ENCODE measurements at regions not wholly inside any gene's neighbourhood (a gene's known extent, or its start where the extent isn't known, plus 50 kb on each side); places are given as distances from the start of the nearest gene placed in this dataset.

DNA sequence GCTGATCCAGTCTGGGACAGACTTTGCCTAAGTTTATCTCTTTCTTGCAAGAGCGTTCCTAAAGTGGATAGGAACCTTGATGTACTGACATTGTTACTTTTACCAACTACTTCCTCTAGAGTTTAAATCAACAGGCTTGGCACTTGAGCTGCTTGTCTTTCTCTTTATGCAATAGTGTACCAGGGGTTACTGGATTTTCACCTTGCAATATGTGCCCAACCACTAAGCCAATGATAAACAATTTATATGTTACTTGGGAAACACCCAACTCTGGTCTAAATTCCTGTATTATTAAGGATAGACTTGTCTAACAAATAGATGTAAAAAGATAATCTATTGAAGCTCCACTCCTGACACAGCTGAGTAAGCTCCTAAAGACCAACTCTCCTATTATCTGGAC, 470.2 kb downstream of the SH2D4B start:
- ChIA-PET POLR2A (ENCODE audit: partially characterized antibody) (no interaction called here), CTCF (ENCODE audit: partially characterized antibody) (interaction anchor here (0.9 to 6.7 kb wide), 6 partner anchors 9 to 345 kb away, joined by 3 to 53 read pairs (median 4); no protein-coding TSS in a partner anchor)
- Histone ChIP-seq H4K5ac (ENCODE audit: insufficient read length, low read depth, low read length) (no peak overlapping the region), H4K91ac (replicated peaks; ENCODE audit: insufficient read length, low read length) (no peak overlapping the region), H2BK120ac (replicated peaks; ENCODE audit: low read depth, low read length) (no peak overlapping the region), H4K20me1 (replicated peaks in 1 of 2; ENCODE audit: control insufficient read depth in 1 of 2, insufficient read depth in 2 of 2, low read length in 2 of 2) (no peaks in the 10 kb centered on the region), H3K27ac (ENCODE audit: low read depth, low read length) (no peak overlapping the region), H2BK5ac (ENCODE audit: low read depth, low read length) (no peak overlapping the region), H3K4me1 (replicated peaks in 1 of 4; ENCODE audit: control insufficient read depth in 3 of 4, insufficient read depth in 4 of 4, low read length in 3 of 4) (no peaks in the 10 kb centered on the region), H3K79me2 (ENCODE audit: control insufficient read depth in 1 of 2, insufficient read depth in 2 of 2, low read length in 2 of 2) (no peaks in the 10 kb centered on the region), H2BK12ac (ENCODE audit: low read depth, low read length) (no peak overlapping the region), H3K4me3 (ENCODE audit: extremely low read depth in 1 of 4, insufficient read depth in 2 of 4, low read depth in 3 of 4, low read length in 4 of 4) (no peak overlapping the region), H3K14ac (ENCODE audit: insufficient read length) (no peak overlapping the region), H2AK5ac (ENCODE audit: low read depth, low read length) (no peak overlapping the region), H2BK15ac (ENCODE audit: low read length) (no peak overlapping the region), H3K36me3 (ENCODE audit: control insufficient read depth in 2 of 4, insufficient read depth in 4 of 4, low read length in 3 of 4) (no peaks in the 10 kb centered on the region), H3K23me2 (ENCODE audit: low read depth, low read length) (no peaks in the 10 kb centered on the region), H2BK20ac (ENCODE audit: low read length) (no peak overlapping the region), H3K9me3 (ENCODE audit: insufficient read depth in 2 of 2, low read depth in 1 of 2, low read length in 1 of 2) (no peaks in the 10 kb centered on the region), H4K8ac (ENCODE audit: extremely low read depth, insufficient read depth, low read length) (no peak overlapping the region), H3K4ac (replicated peaks; ENCODE audit: insufficient read length, low read depth, low read length) (no peak overlapping the region), H3K4me2 (ENCODE audit: insufficient read depth in 1 of 2, low read depth in 2 of 2, low read length in 2 of 2) (no peak overlapping the region), H3K23ac (ENCODE audit: insufficient read length) (no peak overlapping the region), H3K56ac (replicated peaks; ENCODE audit: insufficient read length, low read depth, low read length) (no peak overlapping the region), H2AFZ (ENCODE audit: low read length) (no peak overlapping the region), H3K79me1 (ENCODE audit: low read depth, low read length) (no peaks in the 10 kb centered on the region), H3K9ac (replicated peaks in 1 of 4; ENCODE audit: extremely low read depth in 1 of 4, low read depth in 3 of 4, low read length in 3 of 4) (no peak overlapping the region), H3K27me3 (replicated peaks in 1 of 4; ENCODE audit: control insufficient read depth in 3 of 4, extremely low read depth in 1 of 4, insufficient read depth in 3 of 4, low read length in 3 of 4) (no peaks in the 10 kb centered on the region), H3K18ac (ENCODE audit: extremely low read depth, low read length) (no peak overlapping the region)
- no peak for TF ChIP-seq MAFK (IDR thresholded peaks at IDR 0.05; ENCODE audit: low read depth, low read length)
- no peak for TF ChIP-seq RNF2 (IDR thresholded peaks at IDR 0.05; ENCODE audit: borderline replicate concordance, low read depth, low read length, missing control alignments, poor library complexity, severe bottlenecking)
- no peak for TF ChIP-seq CEBPB (IDR thresholded peaks at IDR 0.05; ENCODE audit: low read depth, low read length)
- TF ChIP-seq TAF1 (IDR thresholded peaks at IDR 0.05; ENCODE audit: low read depth, low read length): no peak
- no peak for TF ChIP-seq RAD21 (IDR thresholded peaks at IDR 0.05 in 1 of 2, conservative IDR thresholded peaks at IDR 0.05 in 1 of 2; ENCODE audit: low read depth in 2 of 2, low read length in 2 of 2)
- TF ChIP-seq NRF1 (IDR thresholded peaks at IDR 0.05; ENCODE audit: low read depth, low read length): no peak
- no peak for TF ChIP-seq BRCA1 (IDR thresholded peaks at IDR 0.05; ENCODE audit: low read depth, low read length)
- no peak for TF ChIP-seq BACH1 (IDR thresholded peaks at IDR 0.05; ENCODE audit: low read length)
- no peak for TF ChIP-seq SIX5 (IDR thresholded peaks at IDR 0.05; ENCODE audit: low read depth, low read length)
- no peak for TF ChIP-seq JUN (IDR thresholded peaks at IDR 0.05; ENCODE audit: low read depth, low read length)
- TF ChIP-seq RXRA (IDR thresholded peaks at IDR 0.05; ENCODE audit: insufficient read depth, low read depth, low read length): no peak
- 91% methylated on average over 1 of the region's 1 CpG; no CpG with 5 or more reads in 1 of the 2 experiments for WGBS, 2 experiments (ENCODE audit: extremely low coverage in 1 of 2, insufficient coverage in 1 of 2, insufficient read length in 1 of 2, insufficient replicate concordance in 2 of 2, low coverage in 1 of 2, low lambda C conversion rate in 2 of 2, missing lambda C conversion rate in 1 of 2)
- DNase-seq (ENCODE audit: low read depth in 1 of 2, low spot score in 2 of 2) (no peak), FAIRE-seq (no peak)
